GM12865 (cell line): ENCODE measurements at regions not wholly inside any gene's neighbourhood (a gene's known extent, or its start where the extent isn't known, plus 50 kb on each side); places are given as distances from the start of the nearest gene placed in this dataset.

ENCODE experiments used
- DNase-seq: peaks from one replicate; pipeline ENCODE4 v3.0.0; 2010; ENCODE audit warnings: low read depth
- H3K4me3 ChIP-seq: 2 replicates; pipeline ENCODE4 v1.5.1; 2011; ENCODE audit warnings: mild to moderate bottlenecking, low read depth, low read length, control low read depth
- CTCF ChIP-seq: IDR thresholded peaks from 2 replicates; pipeline ENCODE4 v1.5.1; 2011; ENCODE audit warnings: low read length, control low read depth, low read depth, inconsistent platforms; ENCODE audit not compliant: insufficient read depth; ENCODE audit errors: missing control alignments

- peak; percentile 14 for DNase-seq
- no peak overlapping the region for H3K4me3 ChIP-seq
- peak; percentile 21 for TF ChIP-seq CTCF
Measured at GRCh38 chr13:70310396-70311119, 202.3 kb upstream of the KLHL1 start.

DNA sequence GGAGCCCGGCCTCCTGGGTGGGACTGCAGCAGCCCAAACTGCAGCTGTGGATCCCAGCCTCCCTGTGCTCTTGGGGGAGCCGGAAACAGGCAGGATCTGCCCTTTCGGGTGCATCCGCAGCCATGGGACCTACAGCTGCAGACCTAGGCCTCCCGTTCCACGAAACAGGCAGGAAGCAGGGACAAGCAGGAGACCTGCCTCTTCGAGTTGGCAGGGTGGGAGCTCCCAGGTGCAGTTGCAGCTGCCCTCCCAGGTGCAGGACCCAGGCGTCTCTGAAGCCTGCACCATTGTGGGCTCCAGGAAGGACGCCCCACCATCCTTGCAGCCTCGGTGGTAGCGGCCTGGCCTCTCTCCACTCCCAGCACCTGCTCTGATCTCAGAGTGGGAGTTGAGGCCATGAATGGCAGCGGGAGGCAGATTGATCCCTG is 189.0 kb upstream of the KLHL1 start:
- DNase-seq = no peak
- TF ChIP-seq CTCF = no peak
- no peak overlapping the region for H3K4me3 ChIP-seq

DNA sequence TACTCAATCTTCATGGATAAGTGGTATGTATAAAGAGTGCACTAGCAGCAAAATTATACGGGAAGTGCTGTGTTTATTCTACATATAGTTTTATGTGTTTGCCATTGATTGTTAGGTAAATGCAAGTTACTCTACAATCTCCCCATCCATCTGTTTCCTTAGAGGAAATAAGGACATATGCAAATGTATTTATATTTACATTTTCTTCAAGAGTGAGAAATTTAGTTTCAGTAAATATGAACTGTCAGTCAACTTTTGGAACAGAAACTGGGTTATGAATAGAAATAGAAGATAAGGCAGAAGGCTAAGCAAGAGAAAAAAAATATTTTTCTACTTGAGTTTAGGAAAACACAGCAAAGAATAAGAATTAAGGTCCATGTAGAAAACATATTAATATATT is 176.1 kb upstream of the KLHL1 start:
- H3K4me3 ChIP-seq = no peak overlapping the region
- TF ChIP-seq CTCF = no peak
- DNase-seq = no peak

DNA sequence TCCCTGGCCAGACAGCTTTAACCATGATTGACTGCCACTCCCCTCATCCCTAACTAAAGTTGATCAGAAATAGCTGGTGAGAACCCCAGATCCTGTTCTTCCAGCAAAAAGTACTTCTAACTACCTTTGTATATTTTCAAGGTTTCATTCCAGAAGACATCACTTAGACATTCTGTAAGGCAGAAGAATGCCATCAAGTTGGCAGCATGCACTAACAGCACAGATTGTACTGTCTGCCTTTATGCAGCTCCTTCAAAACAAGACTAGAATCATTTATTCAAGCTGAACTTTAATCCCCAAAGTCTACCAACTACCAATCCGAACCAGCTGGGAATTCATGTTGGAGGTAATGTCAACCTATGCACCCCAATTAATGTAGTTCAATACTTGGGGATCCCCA is 167.6 kb upstream of the KLHL1 start:
- no peak for DNase-seq
- TF ChIP-seq CTCF = no peak
- no peak overlapping the region for H3K4me3 ChIP-seq

DNA sequence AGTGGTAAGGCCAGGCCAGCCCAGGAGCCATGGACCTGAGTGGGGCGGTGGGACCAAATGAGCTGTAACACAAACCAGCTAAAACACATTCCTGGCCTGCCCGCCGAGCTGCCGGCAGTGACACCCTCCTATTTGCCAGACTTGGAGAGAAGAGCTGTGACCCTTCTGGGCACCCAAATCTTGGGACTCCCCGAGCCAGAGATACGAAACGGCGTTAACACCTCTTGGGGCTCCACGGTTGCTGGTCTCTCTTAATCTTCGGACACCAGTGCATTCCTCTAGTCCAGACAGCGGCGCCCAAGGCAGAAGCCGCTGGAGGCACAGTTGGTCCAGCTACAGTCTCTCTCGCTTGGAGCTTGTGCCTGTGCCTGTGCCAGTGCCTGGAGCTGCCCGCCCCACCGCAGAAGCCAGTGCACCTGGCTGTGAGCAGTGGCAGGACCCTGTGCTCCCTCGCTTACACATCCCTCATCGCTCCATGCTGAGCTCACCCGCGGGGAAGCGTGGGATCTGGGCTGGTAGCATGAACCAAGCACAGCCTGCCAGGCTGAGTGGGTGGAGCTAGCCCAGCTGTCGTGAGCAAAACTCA is 147.2 kb upstream of the KLHL1 start:
- H3K4me3 ChIP-seq = no peak overlapping the region
- no peak for DNase-seq
- TF ChIP-seq CTCF = no peak

DNA sequence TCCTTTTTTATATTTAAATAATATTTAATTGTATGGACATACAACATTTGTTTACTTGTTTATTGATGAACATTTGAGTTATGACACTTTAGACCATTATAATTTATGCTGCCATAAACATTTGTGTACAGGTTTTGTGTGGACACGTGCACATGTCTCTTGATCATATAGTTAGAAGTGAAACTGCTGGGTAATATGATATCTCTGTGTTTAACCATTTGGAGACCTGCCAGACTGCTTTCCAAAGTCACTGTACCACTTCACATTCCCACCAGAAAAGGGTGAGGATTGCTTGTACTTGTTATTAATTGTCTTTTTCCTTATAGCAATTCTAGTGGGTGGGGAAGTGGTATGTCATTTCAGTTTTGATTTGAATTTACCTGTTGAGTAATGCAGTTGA is 145.6 kb upstream of the KLHL1 start:
- H3K4me3 ChIP-seq = no peak overlapping the region
- DNase-seq = no peak
- no peak for TF ChIP-seq CTCF

DNA sequence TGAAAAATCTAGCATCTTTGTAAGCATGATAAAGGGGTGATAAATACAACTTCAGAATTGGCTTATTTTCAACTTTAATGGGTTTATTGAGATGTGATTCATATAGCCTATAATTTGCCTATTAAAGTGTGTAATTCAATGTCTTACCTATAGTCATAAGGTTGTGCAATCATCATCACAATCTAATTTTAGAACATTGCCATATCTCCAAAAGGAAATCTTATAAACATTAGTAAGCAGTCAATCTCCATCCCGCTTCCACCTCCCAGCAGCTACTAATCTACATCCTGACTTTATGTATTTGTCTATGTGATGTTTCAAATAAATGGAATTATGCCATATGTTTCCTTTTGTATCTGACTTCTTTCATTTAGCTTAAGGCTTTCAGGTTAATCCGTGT is 145.2 kb upstream of the KLHL1 start:
- no peak for TF ChIP-seq CTCF
- no peak overlapping the region for H3K4me3 ChIP-seq
- DNase-seq = no peak
